Prostate gland (tissue), 2 donors: ENCODE measurements at regions not wholly inside any gene's neighbourhood (a gene's known extent, or its start where the extent isn't known, plus 50 kb on each side); places are given as distances from the start of the nearest gene placed in this dataset.
A peak's percentile ranks its signal among the peaks of the same experiment; 100 is the strongest.

ENCODE experiments used
- DNase-seq: peaks from one replicate; pipeline ENCODE4 v3.0.0-alpha.2; 2019; ENCODE audit warnings: low spot score
- H3K27ac ChIP-seq, 2 donors: fragments of 200-600 bp; sonication (generic); 2 replicates each; pipeline ENCODE4 v1.5.1; 2017 to 2019
- H3K27me3 ChIP-seq: fragments of 200-600 bp; sonication (generic); replicated peaks from 2 replicates; pipeline ENCODE4 v1.5.1; 2019; ENCODE audit not compliant: insufficient read depth
- H3K36me3 ChIP-seq, 2 donors: fragments of 200-600 bp; sonication (generic); 1 replicate in 1 of 2; 2 replicates in 1 of 2; pipeline versions ENCODE4 v1.5.1 to v1.8.1; 2017 to 2019
- H3K4me1 ChIP-seq: fragments of 200-600 bp; sonication (generic); replicated peaks from 2 replicates; pipeline ENCODE4 v1.5.1; 2019
- H3K4me3 ChIP-seq, 2 donors: fragments of 200-600 bp; sonication (generic); 2 replicates each; pipeline ENCODE4 v1.5.1; 2017 to 2019
- H3K9me3 ChIP-seq: fragments of 200-600 bp; sonication (generic); 2 replicates; pipeline ENCODE4 v1.5.1; 2017
- POLR2A ChIP-seq: fragments of 450-650 bp; IDR thresholded peaks from one replicate; pipeline ENCODE4 v1.6.1; 2016; ENCODE audit warnings: antibody characterized with exemption, mild to moderate bottlenecking
- POLR2AphosphoS5 ChIP-seq: sonication (generic); formaldehyde crosslinking; IDR thresholded peaks from one replicate; pipeline ENCODE4 v1.6.1; 2017; ENCODE audit warnings: antibody characterized with exemption
- WGBS: methylation state at CpG from one replicate; pipeline ENCODE4 v1.1.5; 2018; 5-methylcytosine and 5-hydroxymethylcytosine counted together
- intact Hi-C: fragments of 100-400 bp; cut with DNase I; formaldehyde crosslinking; loops from one replicate; pipeline ENCODE4 v1.14.2; 2022
- TF ChIP-seq, protein P1 (sequence below), 4 experiments: fragments of 200-600 bp in 2 of 4; fragments of 450-650 bp in 2 of 4; sonication (generic) in 2 of 4; IDR thresholded peaks; 1 replicate in 3 of 4; 2 replicates in 1 of 4; pipeline ENCODE4 v1.5.1; 2016 to 2019; ENCODE audit warnings: antibody characterized with exemption in 4 of 4, mild to moderate bottlenecking in 2 of 4, moderate library complexity in 2 of 4

DNA sequence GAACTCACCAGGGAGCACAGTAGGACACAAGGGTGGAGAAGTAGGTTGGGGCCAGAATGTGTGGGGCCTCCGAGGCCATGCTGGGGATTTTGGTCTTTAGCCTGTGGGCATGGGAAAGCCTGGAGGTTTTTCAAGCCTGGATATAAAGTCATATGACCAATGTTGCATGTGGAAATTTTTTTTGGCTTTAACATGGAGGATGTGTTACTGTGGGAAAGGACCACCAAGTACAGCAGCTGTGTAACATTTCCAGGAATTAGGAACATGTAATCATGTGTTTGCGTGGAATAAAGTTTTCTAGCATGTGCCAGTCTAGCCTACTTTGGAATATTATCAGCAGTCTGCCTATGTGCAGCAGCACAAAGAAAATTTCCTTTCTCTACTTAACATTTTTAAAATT, 78.5 kb downstream of the TNFSF18 start:
- 78% methylated on average over 2 of the region's 2 CpGs for WGBS
- no peak for TF ChIP-seq POLR2A
- no peak for TF ChIP-seq POLR2AphosphoS5
- Histone ChIP-seq H3K27ac (no peak overlapping the region), H3K27me3 (no peaks in the 10 kb centered on the region), H3K4me3 (no peak overlapping the region), H3K4me1 (no peaks in the 10 kb centered on the region), H3K9me3 (no peaks in the 10 kb centered on the region), H3K36me3 (no peaks in the 10 kb centered on the region)
- DNase-seq: no peak
- intact Hi-C loops: no loop called here

- Histone ChIP-seq H3K27me3 (no peaks in the 10 kb centered on the region), H3K27ac (no peak overlapping the region), H3K4me1 (no peaks in the 10 kb centered on the region), H3K9me3 (no peaks in the 10 kb centered on the region), H3K4me3 (no peak overlapping the region), H3K36me3 (no peaks in the 10 kb centered on the region)
- 65% methylated on average over 4 of the region's 4 CpGs for WGBS
- TF ChIP-seq POLR2AphosphoS5: no peak
- no peak for TF ChIP-seq POLR2A
- TF ChIP-seq, protein P1, sequence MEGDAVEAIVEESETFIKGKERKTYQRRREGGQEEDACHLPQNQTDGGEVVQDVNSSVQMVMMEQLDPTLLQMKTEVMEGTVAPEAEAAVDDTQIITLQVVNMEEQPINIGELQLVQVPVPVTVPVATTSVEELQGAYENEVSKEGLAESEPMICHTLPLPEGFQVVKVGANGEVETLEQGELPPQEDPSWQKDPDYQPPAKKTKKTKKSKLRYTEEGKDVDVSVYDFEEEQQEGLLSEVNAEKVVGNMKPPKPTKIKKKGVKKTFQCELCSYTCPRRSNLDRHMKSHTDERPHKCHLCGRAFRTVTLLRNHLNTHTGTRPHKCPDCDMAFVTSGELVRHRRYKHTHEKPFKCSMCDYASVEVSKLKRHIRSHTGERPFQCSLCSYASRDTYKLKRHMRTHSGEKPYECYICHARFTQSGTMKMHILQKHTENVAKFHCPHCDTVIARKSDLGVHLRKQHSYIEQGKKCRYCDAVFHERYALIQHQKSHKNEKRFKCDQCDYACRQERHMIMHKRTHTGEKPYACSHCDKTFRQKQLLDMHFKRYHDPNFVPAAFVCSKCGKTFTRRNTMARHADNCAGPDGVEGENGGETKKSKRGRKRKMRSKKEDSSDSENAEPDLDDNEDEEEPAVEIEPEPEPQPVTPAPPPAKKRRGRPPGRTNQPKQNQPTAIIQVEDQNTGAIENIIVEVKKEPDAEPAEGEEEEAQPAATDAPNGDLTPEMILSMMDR (IDR thresholded peaks at IDR 0.05): no peak
- intact Hi-C loops: no loop called here
- DNase-seq: no peak
These were observed 77.3 kb downstream of the TNFSF18 start for GRCh38 chr1:172973424-172973823.

- WGBS: 9% methylated on average over 2 of the region's 2 CpGs
- intact Hi-C loops: no loop called here
- peak; percentile 63 for DNase-seq
These were observed 74.3 kb downstream of the TNFSF18 start for GRCh38 chr1:172976222-172977041.

GRCh38 chr1:172977296-172978017, 73.3 kb downstream of the TNFSF18 start:
- Histone ChIP-seq H3K9me3 (no peaks in the 10 kb centered on the region), H3K27me3 (no peaks in the 10 kb centered on the region), H3K4me3 (no peak overlapping the region), H3K4me1 (no peaks in the 10 kb centered on the region), H3K36me3 (no peaks in the 10 kb centered on the region), H3K27ac (no peak overlapping the region)
- TF ChIP-seq, protein P1 (IDR thresholded peaks at IDR 0.05): no peak
- DNase-seq: no peak
- intact Hi-C loops: no loop called here
- WGBS: 57% methylated on average over 5 of the region's 5 CpGs

More at GRCh38 chr1:172976222-172977041, 74.3 kb downstream of the TNFSF18 start:
- Histone ChIP-seq H3K4me1 (no peaks in the 10 kb centered on the region), H3K27me3 (no peaks in the 10 kb centered on the region), H3K4me3 (no peak overlapping the region), H3K36me3 (no peaks in the 10 kb centered on the region), H3K9me3 (no peaks in the 10 kb centered on the region), H3K27ac (peak overlapping the region; percentile 35 to 53)
- TF ChIP-seq, protein P1 (IDR thresholded peaks at IDR 0.05): no peak
- TF ChIP-seq POLR2A (no peak), POLR2AphosphoS5 (peak; percentile 72)

DNA sequence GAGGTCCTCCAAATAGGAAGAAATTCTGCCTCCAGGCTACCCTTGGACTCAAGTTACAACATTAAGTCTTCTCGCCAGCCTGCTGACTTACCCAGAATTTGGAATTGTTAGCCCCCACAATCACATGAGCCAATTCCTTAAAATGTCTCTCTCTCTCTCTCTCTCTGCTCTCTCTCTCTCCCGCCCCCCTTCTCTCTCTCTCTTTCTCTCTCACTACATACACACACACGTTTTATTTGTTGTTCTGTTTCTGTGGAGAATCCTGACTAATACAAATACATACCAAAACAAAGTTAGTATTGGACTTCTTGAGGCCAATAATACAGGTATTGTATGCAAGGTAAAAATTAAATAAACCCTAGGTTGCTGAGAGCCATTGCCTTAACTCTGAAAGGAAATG, 72.1 kb downstream of the TNFSF18 start:
- Histone ChIP-seq H3K36me3 (no peaks in the 10 kb centered on the region), H3K4me1 (no peaks in the 10 kb centered on the region), H3K27me3 (no peaks in the 10 kb centered on the region), H3K9me3 (no peaks in the 10 kb centered on the region), H3K27ac (no peak overlapping the region), H3K4me3 (no peak overlapping the region)
- TF ChIP-seq POLR2AphosphoS5: no peak
- DNase-seq: no peak
- 72% methylated on average over 3 of the region's 3 CpGs for WGBS
- intact Hi-C loops: no loop called here
